GM18951 (cell line): ENCODE measurements at regions not wholly inside any gene's neighbourhood (a gene's known extent, or its start where the extent isn't known, plus 50 kb on each side); places are given as distances from the start of the nearest gene placed in this dataset.

Experiments
- POLR2A ChIP-seq: IDR thresholded peaks from 4 replicates; pipeline ENCODE4 v1.6.1; 2011; ENCODE audit warnings: mild to moderate bottlenecking; ENCODE audit not compliant: insufficient read length, insufficient read depth; ENCODE audit errors: extremely low read depth
- in situ Hi-C: fragments of 300-500 bp; cut with MboI; formaldehyde crosslinking; loops from one replicate; pipeline ENCODE4 v1.12.0; 2022; ENCODE audit warnings: low sequenced_read_pairs, mixed read lengths, inconsistent platforms; ENCODE audit not compliant: unreplicated experiment

DNA sequence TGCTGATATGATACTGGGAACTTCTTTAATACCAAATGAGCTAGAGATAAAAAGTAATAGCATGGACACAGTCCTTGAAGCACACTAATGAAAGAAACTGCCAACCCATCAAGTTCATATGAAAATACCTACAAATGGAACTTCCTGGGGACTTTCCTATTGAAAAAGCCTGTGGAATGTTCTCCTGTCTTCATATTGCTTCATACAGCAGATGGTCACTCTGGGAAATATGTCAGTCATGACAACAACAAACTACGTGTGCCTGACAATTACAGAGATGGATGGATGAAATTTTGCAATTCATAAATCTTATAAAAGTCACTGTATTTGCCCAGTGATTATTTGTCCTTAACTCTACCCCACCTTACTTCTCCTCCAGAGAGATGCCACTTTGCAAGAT is 106.6 kb upstream of the COL1A2 start:
- no peak for TF ChIP-seq POLR2A
- in situ Hi-C loops = no loop called here

- in situ Hi-C loops = no loop called here
- no peak for TF ChIP-seq POLR2A
These were observed 105.6 kb upstream of the COL1A2 start for GRCh38 chr7:94289071-94289470.

DNA sequence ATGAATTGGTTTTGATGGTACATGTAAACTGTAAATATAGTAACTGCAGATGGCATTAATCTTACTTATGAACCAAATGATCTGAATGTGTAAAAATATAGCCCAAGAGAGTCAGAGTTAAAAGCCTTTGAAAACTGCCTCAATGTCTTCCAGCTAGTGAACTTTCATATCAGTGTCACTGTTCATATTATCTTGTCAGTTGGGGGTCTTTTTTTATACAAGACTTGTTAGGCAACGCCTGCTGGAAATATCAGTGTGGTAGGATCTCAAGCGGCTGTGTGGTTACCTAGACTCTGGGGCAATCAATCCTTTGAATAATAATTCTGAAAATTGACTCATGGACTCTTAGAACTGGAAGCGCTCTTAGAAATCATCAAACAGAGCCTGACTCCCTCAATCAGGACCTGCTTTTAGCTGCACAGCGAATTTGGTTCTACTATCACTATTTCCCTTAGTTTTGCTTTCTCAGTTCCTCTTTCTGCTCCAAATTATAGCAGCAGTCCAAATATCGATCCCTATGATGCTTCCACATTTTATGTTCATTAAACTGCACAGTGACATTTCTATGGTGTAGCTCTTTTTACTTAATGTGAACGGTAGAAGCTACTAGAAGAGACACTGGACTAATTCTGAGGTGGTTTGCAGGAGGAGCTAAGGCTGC is 100.1 kb upstream of the COL1A2 start:
- TF ChIP-seq POLR2A = no peak
- in situ Hi-C loops = no loop called here

GRCh38 chr7:94295850-94296249 is 98.8 kb upstream of the COL1A2 start:
- in situ Hi-C loops = no loop called here
- TF ChIP-seq POLR2A = no peak

DNA sequence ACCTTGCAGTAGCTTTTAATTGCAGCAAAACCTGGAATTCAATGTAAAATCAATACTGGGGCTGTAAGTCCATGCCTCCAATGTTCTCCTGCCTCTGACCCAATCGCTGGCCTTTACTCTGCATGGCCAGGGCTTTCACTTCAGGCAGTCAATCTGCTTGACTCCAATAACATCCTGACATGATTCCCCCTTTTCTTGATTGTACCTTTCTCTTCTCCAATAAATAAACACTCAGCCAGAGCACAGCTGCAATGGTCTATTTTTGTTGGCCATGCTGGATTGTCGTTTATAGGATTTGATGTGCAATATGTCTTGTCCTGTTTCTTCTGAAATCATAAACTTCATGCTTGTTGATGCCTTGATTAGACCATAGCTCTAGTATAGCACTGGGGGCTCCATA is 97.8 kb upstream of the COL1A2 start:
- TF ChIP-seq POLR2A = no peak
- in situ Hi-C loops = no loop called here

GRCh38 chr7:94297397-94297838 is 97.3 kb upstream of the COL1A2 start:
- TF ChIP-seq POLR2A = no peak
- in situ Hi-C loops = no loop called here

DNA sequence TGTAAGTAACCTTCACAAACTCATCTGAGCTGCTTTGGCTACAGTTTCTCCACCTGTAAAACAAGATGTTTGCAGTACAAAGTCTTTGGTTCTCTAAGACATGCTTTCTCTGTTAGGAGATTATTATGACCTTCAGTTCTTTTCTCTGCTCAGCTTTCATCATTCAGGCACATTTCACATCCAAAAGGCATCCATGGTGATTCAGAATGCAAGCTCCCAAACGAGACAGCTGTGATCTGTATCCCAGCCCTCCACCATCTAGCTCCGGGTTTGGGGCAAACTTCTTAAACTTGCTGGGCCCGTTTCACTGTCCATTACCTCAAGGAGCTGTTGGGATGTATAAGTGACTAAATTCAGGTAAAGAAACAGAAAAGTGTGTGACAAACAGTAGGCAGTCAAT is 95.8 kb upstream of the COL1A2 start:
- no peak for TF ChIP-seq POLR2A
- in situ Hi-C loops = no loop called here

GRCh38 chr7:94300176-94300835 is 94.4 kb upstream of the COL1A2 start:
- no peak for TF ChIP-seq POLR2A
- in situ Hi-C loops = no loop called here

- no peak for TF ChIP-seq POLR2A
- in situ Hi-C loops = no loop called here
These were observed 93.6 kb upstream of the COL1A2 start for GRCh38 chr7:94301024-94301586.

- TF ChIP-seq POLR2A = no peak
- in situ Hi-C loops = no loop called here
These were observed 91.6 kb upstream of the COL1A2 start for GRCh38 chr7:94303118-94303517.

GRCh38 chr7:94303695-94304094 is 91.0 kb upstream of the COL1A2 start:
- in situ Hi-C loops = no loop called here
- TF ChIP-seq POLR2A = no peak

GRCh38 chr7:94304878-94305277 is 89.8 kb upstream of the COL1A2 start:
- no peak for TF ChIP-seq POLR2A
- in situ Hi-C loops = no loop called here

DNA sequence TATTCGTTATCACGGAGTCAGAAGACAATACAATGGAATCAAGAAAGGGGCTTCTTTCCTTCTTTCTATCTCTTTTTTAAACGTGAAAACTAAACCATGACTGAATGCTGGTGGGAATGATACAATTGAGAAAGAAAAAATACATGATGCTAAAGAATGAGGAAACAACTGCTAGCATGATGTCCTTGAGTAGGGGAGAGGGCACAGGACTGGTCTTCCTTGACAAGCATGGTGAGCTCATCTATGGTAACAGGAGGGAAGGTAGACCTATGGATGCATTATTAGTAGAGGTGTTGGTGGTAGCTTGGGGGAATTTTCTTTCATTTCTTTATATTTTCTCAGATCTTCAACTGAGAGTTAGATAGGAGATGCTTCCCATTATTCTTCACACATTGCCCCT is 88.9 kb upstream of the COL1A2 start:
- no peak for TF ChIP-seq POLR2A
- in situ Hi-C loops = no loop called here

GRCh38 chr7:94307399-94308048 is 87.2 kb upstream of the COL1A2 start:
- in situ Hi-C loops = no loop called here
- no peak for TF ChIP-seq POLR2A

DNA sequence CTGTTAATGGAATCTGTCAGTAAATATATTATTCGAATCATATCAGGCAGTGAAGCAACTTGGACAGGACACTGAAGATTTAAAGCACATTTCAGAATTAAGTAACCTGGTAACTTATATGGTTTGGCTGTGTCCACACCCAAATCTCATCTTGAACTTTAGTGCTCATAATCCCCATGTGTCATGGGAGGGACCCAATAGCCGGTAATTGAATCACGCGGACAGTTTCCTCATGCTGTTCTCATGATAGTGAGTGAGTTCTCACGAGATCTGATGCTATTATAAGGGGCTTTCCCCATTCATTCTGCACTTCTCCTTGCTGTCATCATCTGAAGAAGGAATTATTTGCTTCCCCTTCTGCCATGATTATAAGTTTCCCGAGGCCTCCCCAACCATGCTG is 83.2 kb upstream of the COL1A2 start:
- in situ Hi-C loops = no loop called here
- no peak for TF ChIP-seq POLR2A
